Large intestine (tissue), 3 donors: ENCODE measurements at regions not wholly inside any gene's neighbourhood (a gene's known extent, or its start where the extent isn't known, plus 50 kb on each side); places are given as distances from the start of the nearest gene placed in this dataset.

Source experiments
- DNase-seq, 2 donors: peaks; one replicate each; pipeline versions ENCODE4 v3.0.0 to v3.0.0-alpha.2; 2013
- H3K27ac ChIP-seq: one replicate; pipeline ENCODE4 v1.5.1; 2013; ENCODE audit warnings: low read length
- H3K27me3 ChIP-seq: 2 replicates; pipeline ENCODE4 v1.6.1; 2013; ENCODE audit warnings: low read length; ENCODE audit not compliant: control insufficient read depth, insufficient read depth
- H3K36me3 ChIP-seq: 2 replicates; pipeline ENCODE4 v1.6.1; 2013; ENCODE audit warnings: low read length; ENCODE audit not compliant: control insufficient read depth, insufficient read depth
- H3K4me1 ChIP-seq: one replicate; pipeline ENCODE4 v1.6.1; 2013; ENCODE audit warnings: low read length; ENCODE audit not compliant: control insufficient read depth, insufficient read depth
- H3K4me3 ChIP-seq: one replicate; pipeline ENCODE4 v1.5.1; 2013; ENCODE audit warnings: low read length
- H3K9me3 ChIP-seq: one replicate; pipeline ENCODE4 v1.6.1; 2013; ENCODE audit warnings: mild to moderate bottlenecking, low read depth, low read length, moderate library complexity; ENCODE audit not compliant: control insufficient read depth
- WGBS: methylation state at CpG from one replicate; pipeline ENCODE4 v1.1.5; 2013; ENCODE audit warnings: low lambda C conversion rate; ENCODE audit not compliant: insufficient coverage; 5-methylcytosine and 5-hydroxymethylcytosine counted together

GRCh38 chr18:2471523-2471922 is 99.8 kb downstream of the METTL4 start:
- Histone ChIP-seq H3K4me1 (no peaks in the 10 kb centered on the region), H3K36me3 (no peaks in the 10 kb centered on the region), H3K9me3 (no peaks in the 10 kb centered on the region), H3K27ac (no peak overlapping the region), H3K4me3 (no peak overlapping the region), H3K27me3 (no peaks in the 10 kb centered on the region)
- no CpG with 5 or more reads among the region's 2 CpGs for WGBS
- no peak for DNase-seq

GRCh38 chr18:2478662-2479061 is 92.6 kb downstream of the METTL4 start:
- no peaks in the 10 kb centered on the region for H3K27me3 ChIP-seq
- DNase-seq, result no peak
- 80% methylated on average over 1 of the region's 1 CpG for WGBS
- H3K9me3 ChIP-seq, result no peaks in the 10 kb centered on the region
- H3K4me1 ChIP-seq, result no peaks in the 10 kb centered on the region
- no peaks in the 10 kb centered on the region for H3K36me3 ChIP-seq
- no peak overlapping the region for H3K4me3 ChIP-seq
- no peak overlapping the region for H3K27ac ChIP-seq

- no peak for DNase-seq
- no peaks in the 10 kb centered on the region for H3K27me3 ChIP-seq
- no CpG with 5 or more reads among the region's 2 CpGs for WGBS
- H3K27ac ChIP-seq, result no peak overlapping the region
- H3K36me3 ChIP-seq, result no peaks in the 10 kb centered on the region
- no peaks in the 10 kb centered on the region for H3K9me3 ChIP-seq
- no peaks in the 10 kb centered on the region for H3K4me1 ChIP-seq
- no peak overlapping the region for H3K4me3 ChIP-seq
Measured at GRCh38 chr18:2480536-2480935, 90.8 kb downstream of the METTL4 start.

- Histone ChIP-seq H3K9me3 (no peaks in the 10 kb centered on the region), H3K27me3 (no peaks in the 10 kb centered on the region), H3K27ac (no peak overlapping the region), H3K36me3 (no peaks in the 10 kb centered on the region), H3K4me3 (no peak overlapping the region), H3K4me1 (no peaks in the 10 kb centered on the region)
- DNase-seq, result no peak
- WGBS, result 88% methylated on average over 1 of the region's 2 CpGs
Measured at GRCh38 chr18:2482706-2483475, 88.4 kb downstream of the METTL4 start.

DNA sequence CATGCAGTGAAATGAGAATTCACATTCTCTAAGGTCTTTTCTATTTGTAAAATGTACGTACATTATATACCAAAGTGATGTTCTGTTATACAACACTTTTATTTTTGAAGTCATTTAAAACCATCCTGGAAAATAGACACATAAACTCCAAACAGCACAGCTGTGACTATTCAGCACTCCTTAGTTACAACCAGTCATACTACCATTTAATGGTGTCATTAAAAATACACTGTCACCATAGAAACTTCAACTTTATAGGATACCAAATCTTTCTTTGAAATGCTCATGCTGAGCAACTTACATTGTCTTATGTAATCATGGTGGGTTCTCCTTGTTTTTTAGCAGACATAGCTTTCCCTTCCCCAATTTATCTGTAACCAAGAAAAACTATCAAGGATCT is 85.3 kb downstream of the METTL4 start:
- no peak for DNase-seq
- no peak overlapping the region for H3K4me3 ChIP-seq
- no peaks in the 10 kb centered on the region for H3K27me3 ChIP-seq
- no peaks in the 10 kb centered on the region for H3K9me3 ChIP-seq
- no peaks in the 10 kb centered on the region for H3K4me1 ChIP-seq
- no CpG with 5 or more reads among the region's 1 CpG for WGBS
- no peak overlapping the region for H3K27ac ChIP-seq
- H3K36me3 ChIP-seq, result no peaks in the 10 kb centered on the region

DNA sequence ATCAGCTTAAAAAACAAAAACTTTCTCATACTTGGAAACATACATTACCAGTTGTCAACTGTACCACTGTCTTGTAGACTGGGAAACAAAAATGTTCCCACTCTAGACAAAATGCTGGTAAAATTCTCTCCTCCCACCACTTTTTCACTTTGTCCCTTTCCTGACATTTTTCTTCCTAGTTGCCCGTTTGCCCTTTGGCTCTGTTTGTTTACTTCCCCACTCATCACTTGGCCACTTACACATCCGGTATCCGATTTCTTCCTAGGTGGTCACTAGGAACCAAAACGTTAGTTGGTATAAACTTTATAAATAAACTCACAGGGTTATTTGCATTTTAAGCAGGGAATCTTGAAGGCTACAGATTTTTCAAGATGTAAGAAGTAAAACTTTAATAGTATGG is 84.9 kb downstream of the METTL4 start:
- Histone ChIP-seq H3K27me3 (no peaks in the 10 kb centered on the region), H3K4me3 (no peak overlapping the region), H3K27ac (no peak overlapping the region), H3K36me3 (no peaks in the 10 kb centered on the region), H3K9me3 (no peaks in the 10 kb centered on the region), H3K4me1 (no peaks in the 10 kb centered on the region)
- WGBS, result 14% methylated on average over 2 of the region's 4 CpGs
- no peak for DNase-seq
